ENCODE measurements at regions not wholly inside any gene's neighbourhood (a gene's known extent, or its start where the extent isn't known, plus 50 kb on each side); places are given as distances from the start of the nearest gene placed in this dataset.
"Not testable (repeated sequence)": the region's sequence is repeated elsewhere in the genome, so short reads cannot be mapped to it uniquely, and the experiment has no call there.

DNA sequence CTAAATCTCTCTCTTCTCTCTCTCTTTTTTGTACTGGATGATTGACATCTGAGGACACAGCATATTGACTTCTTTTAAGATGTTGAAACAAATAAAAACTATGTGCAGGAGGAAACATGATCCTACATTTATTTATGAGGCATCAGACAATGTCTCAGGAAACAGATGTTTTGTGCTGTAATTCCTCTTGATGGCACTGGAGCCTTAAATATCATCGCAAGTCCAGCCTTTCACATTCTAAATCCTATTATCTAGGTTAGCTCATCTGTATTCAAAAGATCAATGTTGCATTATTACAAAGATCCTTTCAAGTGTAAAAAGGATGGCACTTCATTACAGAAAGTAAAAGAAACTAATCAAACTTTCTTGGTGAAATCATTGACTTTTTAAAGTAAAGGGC is 63.9 kb downstream of the MAT2B start:
- DNase-seq = no peak

- no peak for DNase-seq
These were observed 66.3 kb downstream of the MAT2B start for GRCh38 chr5:163571744-163572143.

- DNase-seq = no peak
These were observed 69.3 kb downstream of the MAT2B start for GRCh38 chr5:163574472-163575440.

GRCh38 chr5:163578652-163579051 is 73.2 kb downstream of the MAT2B start:
- DNase-seq = no peak

DNA sequence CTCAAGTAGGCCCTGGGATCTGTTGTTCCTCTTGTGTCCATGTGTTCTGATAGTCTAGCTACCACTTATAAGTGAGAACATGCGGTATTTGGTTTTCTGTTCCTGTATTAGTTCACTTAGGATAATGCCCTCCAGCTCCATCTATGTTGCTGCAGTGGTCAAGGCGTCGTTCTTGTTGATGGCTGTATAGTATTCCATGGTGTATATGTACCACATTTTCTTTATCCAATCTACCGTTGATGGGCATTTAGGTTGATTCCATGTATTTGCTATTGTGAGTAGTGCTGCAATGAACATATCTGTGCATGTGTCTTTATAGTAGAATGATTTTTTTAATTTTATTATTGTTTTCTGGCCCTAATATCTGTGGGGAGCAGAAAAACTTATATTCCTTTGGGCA is 74.3 kb downstream of the MAT2B start:
- no peak for DNase-seq

GRCh38 chr5:163580516-163580915 is 75.1 kb downstream of the MAT2B start:
- DNase-seq = no peak

DNA sequence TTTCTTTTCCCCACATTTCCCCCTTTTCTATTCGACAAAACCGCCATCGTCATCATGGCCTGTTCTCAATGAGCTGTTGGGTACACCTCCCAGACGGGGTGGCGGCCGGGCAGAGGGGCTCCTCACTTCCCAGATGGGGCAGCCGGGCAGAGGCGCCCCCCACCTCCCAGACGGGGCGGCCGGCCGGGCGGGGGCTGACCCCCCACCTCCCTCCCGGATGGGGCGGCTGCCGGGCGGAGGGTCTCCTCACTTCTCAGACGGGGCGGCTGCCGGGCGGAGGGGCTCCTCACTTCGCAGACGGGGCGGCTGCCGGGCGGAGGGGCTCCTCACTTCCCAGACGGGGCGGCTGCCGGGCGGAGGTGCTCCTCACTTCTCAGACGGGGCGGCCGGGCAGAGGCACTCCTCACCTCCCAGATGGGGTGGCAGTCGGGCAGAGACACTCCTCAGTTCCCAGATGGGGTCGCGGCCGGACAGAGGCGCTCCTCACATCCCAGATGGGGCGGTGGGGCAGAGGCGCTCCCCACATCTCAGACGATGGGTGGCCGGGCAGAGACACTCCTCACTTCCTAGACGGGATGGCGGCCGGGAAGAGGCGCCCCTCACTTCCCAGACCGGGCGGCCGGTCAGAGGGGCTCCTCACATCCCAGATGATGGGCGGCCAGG is 78.2 kb downstream of the MAT2B start:
- DNase-seq = not testable (repeated sequence)

GRCh38 chr5:163585206-163585605 is 79.8 kb downstream of the MAT2B start:
- no peak for DNase-seq

- DNase-seq = no peak
These were observed 81.1 kb downstream of the MAT2B start for GRCh38 chr5:163586531-163586956.

DNA sequence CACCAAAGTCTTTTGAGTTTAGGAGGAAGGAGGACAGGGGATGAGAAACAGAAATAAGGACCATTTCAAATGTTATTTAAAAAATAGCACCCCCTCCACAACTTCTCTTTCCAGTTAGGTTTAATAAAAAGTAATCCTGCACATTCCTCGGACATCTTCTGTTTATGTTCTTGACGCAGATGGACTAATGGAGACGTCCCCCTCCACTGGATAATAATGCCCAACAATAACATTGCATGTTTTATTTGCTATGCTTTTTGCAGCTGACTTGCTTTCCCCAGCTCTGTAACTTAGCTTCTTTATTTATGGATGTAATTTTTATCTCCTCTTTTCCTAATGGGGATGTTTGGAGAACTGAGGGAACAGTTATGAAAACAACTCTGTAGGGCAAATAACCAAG is 89.5 kb downstream of the MAT2B start:
- DNase-seq = no peak

GRCh38 chr5:163595932-163596607 is 90.7 kb downstream of the MAT2B start:
- DNase-seq = no peak

GRCh38 chr5:163596608-163597315 is 91.3 kb downstream of the MAT2B start:
- no peak for DNase-seq

- no peak for DNase-seq
These were observed 98.6 kb downstream of the MAT2B start for GRCh38 chr5:163604013-163604412.

DNA sequence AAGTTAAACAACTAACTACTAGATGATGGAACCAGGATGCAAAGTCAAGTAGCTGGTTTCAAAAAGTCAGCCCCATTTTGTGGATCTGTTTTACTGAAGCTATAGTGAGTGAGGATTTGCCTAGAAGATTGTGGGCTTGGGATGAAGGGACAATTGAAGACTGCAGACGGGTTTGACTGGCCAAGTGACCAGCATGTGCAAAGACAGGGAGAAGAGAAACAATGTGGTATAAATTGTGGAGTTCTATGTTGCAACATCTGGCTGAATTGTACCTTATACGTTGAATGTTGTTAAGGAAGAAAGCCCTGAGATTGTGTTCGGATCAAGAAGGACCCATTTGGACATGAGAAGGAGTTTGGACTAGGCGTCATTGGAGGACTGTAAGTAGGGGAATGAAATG is 101.8 kb downstream of the MAT2B start:
- DNase-seq = no peak

DNA sequence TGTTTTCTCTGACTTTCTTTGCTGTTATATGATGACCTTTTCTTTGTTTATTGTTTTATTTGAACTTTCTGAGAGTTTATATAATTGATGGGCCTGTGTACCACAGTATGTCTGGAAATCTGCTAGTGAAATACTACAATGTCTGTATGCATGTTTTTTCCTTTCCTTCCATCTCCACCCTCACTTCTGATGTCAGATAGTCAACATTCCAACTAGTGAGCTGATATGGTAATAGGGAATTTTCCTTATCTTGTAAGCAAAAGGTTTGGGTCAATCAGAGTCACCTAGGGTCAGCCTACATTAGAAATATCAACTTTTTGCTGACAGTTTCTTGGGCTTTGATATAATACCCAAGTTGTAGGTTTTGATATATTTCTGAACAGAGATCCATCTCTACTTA is 103.2 kb downstream of the MAT2B start:
- no peak for DNase-seq

DNA sequence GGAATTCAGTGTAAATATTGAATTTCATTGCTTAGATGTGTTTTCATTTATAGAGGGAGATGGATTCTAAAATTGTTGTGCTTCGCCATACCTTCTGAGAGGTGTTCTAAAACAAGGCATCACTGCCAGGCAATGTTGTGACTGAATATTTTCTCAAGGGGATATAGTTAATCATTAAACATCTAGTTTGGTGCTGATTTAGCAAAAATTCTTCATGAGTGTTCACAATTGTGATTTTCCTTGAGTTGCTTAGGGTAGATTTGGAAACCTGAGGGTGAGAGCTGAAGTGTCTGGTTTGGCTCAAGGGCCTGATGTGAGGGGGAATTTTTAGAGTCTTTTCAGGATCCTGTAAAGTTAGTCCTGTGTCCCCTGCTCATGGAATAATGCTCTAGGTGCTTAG is 104.5 kb downstream of the MAT2B start:
- DNase-seq = no peak

DNA sequence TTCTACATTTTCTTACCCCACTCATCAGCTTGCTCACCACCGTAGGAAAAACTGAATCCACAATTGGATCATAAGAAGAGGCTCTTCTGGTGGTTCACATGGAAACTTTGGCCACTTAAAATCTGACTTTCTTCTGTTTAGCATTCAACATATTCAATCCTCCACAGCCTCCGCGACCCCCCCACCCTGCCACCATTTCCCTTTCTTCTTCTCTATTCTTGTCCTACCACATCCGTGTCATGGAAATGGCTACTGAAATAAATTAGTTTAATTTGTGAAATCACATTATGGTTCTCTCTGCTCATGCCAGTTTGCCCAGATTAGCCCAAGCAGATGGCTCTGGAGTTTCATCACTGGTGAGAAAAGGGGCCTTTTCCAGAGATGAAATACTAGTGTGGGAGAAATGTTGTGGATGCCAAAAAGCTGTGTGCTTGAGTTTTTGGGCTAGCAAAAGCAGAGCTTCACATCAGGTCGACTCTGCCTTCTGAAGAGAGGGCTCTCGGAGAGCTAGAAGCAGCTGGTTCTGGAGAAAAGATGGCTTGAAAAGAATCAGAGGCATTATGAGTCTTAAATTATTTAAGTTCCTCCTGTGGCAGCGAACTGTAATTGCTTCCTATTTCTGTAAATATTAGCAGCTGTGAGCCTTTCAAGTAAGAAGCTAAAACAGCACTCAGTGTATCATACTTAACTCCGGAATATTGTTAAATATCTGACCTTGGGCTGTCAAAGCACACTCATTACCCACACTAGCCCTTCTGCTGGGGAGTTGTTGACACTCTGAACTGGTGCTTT is 107.1 kb downstream of the MAT2B start:
- DNase-seq = no peak

DNA sequence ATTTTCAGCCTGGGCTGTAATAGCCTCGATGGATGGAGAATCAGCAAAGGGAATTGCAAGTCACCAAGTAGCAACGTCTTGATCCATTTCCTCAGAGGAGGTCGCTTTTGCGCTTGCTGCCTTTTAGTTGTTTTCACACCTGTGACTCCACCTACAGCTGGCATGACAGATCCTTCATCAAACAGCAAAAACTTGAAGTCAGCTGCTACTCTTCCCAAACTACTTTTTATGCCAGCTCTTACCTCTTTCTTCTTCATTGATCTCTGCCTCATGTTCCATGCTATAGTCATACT is 107.7 kb downstream of the MAT2B start:
- DNase-seq = no peak

DNA sequence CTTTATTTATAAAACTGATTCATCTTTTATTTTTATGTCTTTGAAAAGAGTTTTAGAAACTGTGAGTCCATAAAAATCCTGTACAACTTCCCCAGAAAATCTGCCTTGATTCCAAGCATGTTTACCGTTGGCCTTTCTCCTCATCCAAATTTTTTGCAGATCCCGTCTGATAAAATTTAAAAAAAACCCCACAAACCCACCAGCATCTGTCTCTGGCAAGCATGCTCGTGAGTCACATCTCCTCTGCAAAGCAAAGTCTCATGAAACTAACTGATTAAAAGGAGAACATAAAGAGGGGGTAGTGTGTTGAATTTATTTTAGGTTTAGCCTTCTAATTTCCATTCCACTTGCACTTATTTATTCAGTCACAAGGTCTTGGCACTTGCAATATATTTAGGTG is 109.4 kb downstream of the MAT2B start:
- no peak for DNase-seq

GRCh38 chr5:163619273-163619934 is 114.0 kb downstream of the MAT2B start:
- no peak for DNase-seq

DNA sequence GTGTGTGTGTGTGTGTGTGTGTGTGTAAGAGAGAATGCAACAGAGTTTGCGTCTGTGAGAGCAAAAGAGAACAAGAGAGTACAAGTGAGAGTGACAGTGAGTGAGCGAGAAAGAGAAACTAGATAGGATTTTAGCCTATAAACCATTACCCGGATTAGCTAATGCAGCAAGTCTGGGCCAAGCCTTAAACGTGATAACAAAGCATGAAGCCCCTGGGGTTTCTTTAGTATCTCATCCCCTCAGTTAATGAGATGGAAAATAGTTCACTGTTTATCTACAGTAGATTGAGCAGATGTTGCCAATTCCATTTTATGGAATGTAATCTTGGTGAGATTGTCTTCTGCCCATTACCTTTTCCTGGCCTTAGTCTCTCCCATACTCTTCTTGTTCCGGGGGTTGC is 114.5 kb downstream of the MAT2B start:
- no peak for DNase-seq

- no peak for DNase-seq
These were observed 117.4 kb downstream of the MAT2B start for GRCh38 chr5:163622799-163623198.

Measured in NCI-H1048 (cell line).